HUDEP-2 (cell line): ENCODE measurements at regions not wholly inside any gene's neighbourhood (a gene's known extent, or its start where the extent isn't known, plus 50 kb on each side); places are given as distances from the start of the nearest gene placed in this dataset.
"Not testable (repeated sequence)": the region's sequence is repeated elsewhere in the genome, so short reads cannot be mapped to it uniquely, and the experiment has no call there.

ENCODE experiments used
- DNase-seq, 76 experiments: peaks; one replicate each; lab custom pipeline; 2025; ENCODE audit not compliant: unreplicated experiment in 76 of 76; lab: John Stamatoyannopoulos, UW

- DNase-seq: no peak
Measured at GRCh38 chr1:195851804-195852203, 756.4 kb downstream of the KCNT2 start.

- no peak for DNase-seq
Measured at GRCh38 chr1:195851016-195851601, 757.1 kb downstream of the KCNT2 start.

GRCh38 chr1:195849180-195849579 lies 759.1 kb downstream of the KCNT2 start:
- DNase-seq: no peak

GRCh38 chr1:195847957-195848875 lies 760.0 kb downstream of the KCNT2 start:
- DNase-seq: not testable (repeated sequence)

GRCh38 chr1:195831789-195832188 lies 776.5 kb downstream of the KCNT2 start:
- no peak for DNase-seq

GRCh38 chr1:195828325-195828724 lies 779.9 kb downstream of the KCNT2 start:
- no peak for DNase-seq

DNA sequence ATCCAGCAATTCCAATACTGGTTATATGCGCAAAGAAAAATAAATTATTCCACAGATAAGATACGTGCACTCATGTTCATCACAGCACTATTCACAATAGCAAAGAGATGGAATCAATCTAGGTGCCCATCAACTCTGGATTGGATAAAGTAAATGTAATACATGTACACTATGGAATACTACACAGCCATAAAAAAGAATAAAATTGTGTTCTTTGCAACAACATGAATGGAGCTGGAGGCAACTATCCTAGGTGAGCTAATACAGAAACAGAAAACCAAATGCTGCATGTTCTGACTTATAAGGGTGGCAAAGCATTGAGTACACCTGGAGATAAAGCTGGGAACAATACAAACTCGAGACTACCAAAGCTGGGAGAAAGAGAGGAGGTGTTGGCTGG lies 787.3 kb downstream of the KCNT2 start:
- DNase-seq: no peak

DNA sequence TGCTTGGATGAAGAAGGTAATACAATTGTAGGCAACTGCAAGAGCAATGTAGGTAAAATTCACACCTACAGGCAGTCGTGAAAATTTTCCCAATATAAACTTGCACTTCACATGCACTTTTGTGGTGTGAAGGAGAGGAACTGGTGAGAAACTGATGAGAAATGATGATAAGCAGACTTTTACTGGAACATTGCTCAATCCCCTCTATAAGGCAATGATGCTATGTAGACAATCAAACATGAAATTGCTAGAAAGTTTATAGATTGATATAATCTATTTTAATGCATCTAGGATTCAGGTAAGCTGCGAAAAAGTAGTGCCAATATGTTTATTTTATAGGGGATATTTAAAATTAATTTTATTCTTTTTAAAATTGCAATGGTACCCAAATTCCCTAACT lies 802.2 kb downstream of the KCNT2 start:
- no peak for DNase-seq

DNA sequence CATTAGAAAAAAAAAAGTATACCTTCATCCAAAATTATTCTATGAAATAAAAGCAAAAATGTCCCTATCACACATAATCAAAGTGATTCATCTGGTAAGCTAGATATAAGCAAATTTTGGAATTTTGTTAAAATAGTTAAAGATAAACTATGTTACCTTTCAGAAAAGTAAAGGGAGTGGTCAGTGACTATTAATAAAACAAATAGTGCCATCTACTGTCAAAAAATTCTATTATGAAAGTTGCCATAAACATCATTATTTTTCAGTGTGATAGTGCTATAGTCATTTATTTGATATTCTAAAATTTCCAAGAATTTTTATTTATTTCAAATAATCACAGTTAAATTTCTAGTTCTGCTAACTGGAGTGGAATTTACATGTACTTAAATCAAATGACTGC lies 803.7 kb downstream of the KCNT2 start:
- DNase-seq: no peak

GRCh38 chr1:195799016-195799415 lies 809.2 kb downstream of the KCNT2 start:
- DNase-seq: no peak

- DNase-seq: no peak
Measured at GRCh38 chr1:195794225-195794624, 814.0 kb downstream of the KCNT2 start.

GRCh38 chr1:195791796-195792195 lies 816.4 kb downstream of the KCNT2 start:
- no peak for DNase-seq

- no peak for DNase-seq
Measured at GRCh38 chr1:195790514-195791168, 817.6 kb downstream of the KCNT2 start.

DNA sequence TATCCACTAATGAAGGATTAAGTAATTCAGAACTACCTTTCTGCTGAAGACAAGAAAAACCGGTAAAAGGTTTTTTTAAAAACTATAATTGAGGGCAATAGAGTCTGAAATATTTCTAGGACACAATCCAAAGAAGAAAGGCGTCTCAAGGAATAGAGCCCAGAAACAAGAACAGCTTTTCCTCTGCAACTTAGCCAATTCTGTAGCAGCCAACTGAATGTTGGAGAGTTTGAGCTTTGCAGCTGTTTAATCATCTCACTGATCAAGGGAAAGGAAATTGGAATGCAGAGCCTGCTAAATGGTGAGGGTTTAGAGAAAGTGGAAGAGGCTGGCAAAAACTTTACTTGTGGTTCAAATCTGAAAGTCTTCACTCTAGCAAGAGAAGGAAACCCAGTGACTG lies 818.9 kb downstream of the KCNT2 start:
- no peak for DNase-seq

DNA sequence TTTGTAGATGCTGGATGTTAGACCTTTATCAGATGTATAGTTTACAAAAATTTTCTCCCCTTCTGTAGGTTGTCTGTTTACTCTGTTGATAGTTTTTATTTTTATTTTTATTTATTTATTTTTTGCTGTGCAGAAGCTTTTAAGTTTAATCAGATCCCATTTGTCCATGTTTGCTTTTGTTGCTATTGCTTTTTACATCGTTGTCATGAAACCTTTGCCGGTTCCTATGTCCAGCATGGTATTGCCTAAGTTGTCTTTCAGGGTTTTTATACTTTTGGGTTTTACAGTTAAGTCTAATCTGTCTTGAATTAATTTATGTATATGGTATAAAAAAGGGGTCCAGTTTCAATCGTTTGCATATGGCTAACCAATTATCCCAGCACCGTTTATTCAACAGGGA lies 819.5 kb downstream of the KCNT2 start:
- DNase-seq: no peak

DNA sequence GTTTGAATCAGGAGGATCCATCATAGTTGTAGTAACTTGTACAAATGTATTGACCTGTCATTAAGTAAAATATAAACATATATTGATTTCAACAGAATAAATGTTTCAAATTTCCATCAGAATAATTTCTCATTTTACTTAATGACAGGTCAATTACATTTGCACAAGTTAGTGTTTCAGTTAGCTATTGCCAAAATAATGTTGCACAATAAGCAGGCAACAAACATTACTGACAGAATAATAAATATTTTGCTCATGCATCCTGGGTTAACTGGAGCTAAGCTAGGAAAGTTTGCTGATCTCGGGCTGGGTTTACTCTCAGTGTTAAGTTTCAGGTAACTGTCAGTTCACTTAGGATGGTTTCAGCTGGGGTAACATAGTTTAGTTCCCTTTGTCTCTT lies 822.4 kb downstream of the KCNT2 start:
- DNase-seq: no peak

DNA sequence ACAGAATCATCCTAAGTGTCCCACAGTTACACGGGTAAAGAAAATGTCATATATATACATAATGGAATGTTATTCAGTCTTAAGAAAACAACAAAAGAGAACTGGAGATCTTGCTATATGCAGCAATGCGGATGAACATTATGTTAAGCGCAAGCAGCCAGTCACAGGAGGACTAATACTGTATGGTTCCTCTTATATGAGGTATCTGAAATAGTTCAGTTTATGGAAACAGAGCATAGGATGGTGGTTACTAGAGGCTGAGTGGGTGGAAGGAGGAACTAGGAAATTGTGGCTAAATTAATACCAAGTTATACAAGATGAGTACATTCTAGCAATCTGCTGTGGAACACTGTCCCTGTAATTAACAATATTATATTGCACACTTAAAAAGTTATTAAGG lies 834.3 kb downstream of the KCNT2 start:
- no peak for DNase-seq

DNA sequence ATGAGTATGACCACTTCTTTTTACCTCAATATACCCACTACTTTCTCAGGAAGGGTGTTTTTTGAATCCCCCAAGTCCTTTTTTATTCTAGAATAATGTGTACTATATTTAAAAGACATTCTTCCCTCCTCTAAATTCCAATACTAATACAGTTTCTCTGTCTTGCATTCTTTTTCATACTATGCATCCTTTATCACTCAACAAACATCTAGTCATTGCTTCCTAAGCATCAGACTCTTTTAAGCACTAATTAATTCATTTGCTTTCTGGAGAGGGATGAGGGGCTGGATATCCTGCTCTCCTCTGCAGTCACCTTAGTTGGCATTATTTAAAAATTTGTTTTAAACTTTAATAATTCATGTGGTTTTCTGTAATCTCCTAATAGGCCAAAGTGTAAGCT lies 838.8 kb downstream of the KCNT2 start:
- no peak for DNase-seq

DNA sequence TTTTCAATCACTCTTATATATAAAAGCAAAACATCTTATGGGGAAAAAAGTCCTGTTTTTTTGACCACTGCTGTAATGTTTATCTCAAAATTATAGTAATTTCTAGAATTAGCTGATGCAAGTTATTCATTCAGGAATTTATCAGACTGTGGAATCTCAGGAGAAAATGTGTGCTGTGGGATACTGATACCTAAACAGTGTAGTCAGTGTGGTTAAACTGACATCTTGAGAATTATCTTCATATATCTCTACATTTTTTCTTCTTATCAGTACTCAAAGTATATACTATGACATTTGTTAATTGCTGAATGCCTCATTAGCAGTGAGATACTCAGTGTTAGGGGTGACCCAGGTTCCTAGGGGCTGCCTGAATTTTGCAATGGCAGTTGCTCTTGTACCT lies 839.3 kb downstream of the KCNT2 start:
- no peak for DNase-seq

DNA sequence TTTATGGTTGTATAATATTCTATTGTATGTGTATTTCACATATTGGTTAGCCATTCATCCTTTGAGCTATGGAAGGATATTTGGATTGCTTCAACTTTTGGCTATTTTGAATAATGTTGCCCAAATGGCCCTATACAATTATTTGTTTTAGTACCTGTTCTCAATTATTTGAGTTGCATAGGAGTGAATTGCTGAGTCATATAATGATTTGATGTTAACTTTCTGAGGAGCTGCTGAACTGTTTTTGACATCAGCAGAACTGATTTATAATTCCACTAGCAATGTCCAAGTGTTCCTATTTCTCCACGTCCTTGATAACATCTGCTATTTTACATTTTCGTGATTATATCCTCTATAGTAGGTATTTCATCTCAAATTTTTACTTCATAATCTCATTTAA lies 839.9 kb downstream of the KCNT2 start:
- DNase-seq: no peak

DNA sequence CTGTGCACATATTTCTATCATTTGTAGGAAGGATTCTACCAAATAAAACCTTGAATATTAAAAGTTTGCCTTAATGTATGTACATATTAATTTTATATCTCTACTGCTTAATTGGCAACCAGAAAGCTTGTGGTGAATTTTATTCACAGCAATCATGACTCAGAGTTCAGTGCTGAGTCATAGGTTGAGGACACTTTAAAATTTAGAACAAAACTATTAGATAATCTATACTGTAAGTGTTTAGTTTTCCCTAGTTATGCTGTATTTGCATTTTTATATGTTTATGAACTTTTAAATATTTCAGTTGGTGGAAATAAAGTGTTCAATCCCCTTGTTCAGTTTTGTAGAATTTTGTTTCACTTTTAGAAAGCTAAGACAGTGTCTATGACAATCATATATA lies 841.5 kb downstream of the KCNT2 start:
- peak in 1 of 76 experiments; percentile 9 for DNase-seq

GRCh38 chr1:195765099-195765498 lies 843.1 kb downstream of the KCNT2 start:
- DNase-seq: no peak
